ENCODE measurements at regions not wholly inside any gene's neighbourhood (a gene's known extent, or its start where the extent isn't known, plus 50 kb on each side); places are given as distances from the start of the nearest gene placed in this dataset.
A peak's percentile ranks its signal among the peaks of the same experiment; 100 is the strongest.

DNA sequence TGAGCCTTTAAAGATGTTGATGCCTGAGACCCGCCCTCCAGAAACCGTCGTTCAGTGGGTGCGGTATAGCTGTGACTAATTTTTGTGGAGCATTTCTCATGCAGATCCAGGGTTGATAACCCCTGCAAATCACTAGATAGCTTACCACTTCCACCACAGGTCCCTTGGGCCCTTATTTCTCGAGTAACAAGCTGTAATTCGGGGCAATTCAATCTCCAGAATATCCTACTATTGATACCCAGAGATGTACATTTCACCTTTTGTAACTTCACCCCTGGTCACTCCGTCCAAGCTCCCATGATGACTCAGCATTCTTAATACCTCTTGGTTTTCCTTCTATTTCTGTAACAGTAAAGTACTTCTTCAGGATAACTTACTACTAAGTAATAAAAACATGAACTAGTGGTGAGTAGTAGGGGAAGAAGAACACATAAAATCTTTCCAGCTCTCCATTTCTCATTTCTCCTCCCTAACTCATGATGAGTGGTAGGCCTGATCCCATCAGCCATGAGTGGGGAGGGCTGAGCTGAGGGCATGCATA lies 71.9 kb upstream of the UBL3 start:
- no TSS peak for BruUV-seq (replicated peaks)
- TF ChIP-seq, protein P1, sequence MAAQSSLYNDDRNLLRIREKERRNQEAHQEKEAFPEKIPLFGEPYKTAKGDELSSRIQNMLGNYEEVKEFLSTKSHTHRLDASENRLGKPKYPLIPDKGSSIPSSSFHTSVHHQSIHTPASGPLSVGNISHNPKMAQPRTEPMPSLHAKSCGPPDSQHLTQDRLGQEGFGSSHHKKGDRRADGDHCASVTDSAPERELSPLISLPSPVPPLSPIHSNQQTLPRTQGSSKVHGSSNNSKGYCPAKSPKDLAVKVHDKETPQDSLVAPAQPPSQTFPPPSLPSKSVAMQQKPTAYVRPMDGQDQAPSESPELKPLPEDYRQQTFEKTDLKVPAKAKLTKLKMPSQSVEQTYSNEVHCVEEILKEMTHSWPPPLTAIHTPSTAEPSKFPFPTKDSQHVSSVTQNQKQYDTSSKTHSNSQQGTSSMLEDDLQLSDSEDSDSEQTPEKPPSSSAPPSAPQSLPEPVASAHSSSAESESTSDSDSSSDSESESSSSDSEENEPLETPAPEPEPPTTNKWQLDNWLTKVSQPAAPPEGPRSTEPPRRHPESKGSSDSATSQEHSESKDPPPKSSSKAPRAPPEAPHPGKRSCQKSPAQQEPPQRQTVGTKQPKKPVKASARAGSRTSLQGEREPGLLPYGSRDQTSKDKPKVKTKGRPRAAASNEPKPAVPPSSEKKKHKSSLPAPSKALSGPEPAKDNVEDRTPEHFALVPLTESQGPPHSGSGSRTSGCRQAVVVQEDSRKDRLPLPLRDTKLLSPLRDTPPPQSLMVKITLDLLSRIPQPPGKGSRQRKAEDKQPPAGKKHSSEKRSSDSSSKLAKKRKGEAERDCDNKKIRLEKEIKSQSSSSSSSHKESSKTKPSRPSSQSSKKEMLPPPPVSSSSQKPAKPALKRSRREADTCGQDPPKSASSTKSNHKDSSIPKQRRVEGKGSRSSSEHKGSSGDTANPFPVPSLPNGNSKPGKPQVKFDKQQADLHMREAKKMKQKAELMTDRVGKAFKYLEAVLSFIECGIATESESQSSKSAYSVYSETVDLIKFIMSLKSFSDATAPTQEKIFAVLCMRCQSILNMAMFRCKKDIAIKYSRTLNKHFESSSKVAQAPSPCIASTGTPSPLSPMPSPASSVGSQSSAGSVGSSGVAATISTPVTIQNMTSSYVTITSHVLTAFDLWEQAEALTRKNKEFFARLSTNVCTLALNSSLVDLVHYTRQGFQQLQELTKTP (IDR thresholded peaks at IDR 0.05; ENCODE audit: low read depth in 1 of 2, partially characterized antibody in 2 of 2), result no peak
- peak; percentile 87 for TF ChIP-seq MAFK (IDR thresholded peaks at IDR 0.05; ENCODE audit: low read length)
- TF ChIP-seq BACH1 (tag; IDR thresholded peaks at IDR 0.05), result 0 out of 2 replicates have a peak, but pooled peaks have one; percentile 16
- TF ChIP-seq ZNF316 (IDR thresholded peaks at IDR 0.05), result peak; percentile 85
- peak; percentile 56 for TF ChIP-seq NFE2 (IDR thresholded peaks at IDR 0.05; ENCODE audit: low read depth)
- TF ChIP-seq NFE2L1 (tag; IDR thresholded peaks at IDR 0.05; ENCODE audit: borderline replicate concordance, low read depth), result peak; percentile 69
- no peak for TF ChIP-seq GTF2B (IDR thresholded peaks at IDR 0.05; ENCODE audit: extremely low read depth, insufficient read length)
- TF ChIP-seq, protein P2, sequence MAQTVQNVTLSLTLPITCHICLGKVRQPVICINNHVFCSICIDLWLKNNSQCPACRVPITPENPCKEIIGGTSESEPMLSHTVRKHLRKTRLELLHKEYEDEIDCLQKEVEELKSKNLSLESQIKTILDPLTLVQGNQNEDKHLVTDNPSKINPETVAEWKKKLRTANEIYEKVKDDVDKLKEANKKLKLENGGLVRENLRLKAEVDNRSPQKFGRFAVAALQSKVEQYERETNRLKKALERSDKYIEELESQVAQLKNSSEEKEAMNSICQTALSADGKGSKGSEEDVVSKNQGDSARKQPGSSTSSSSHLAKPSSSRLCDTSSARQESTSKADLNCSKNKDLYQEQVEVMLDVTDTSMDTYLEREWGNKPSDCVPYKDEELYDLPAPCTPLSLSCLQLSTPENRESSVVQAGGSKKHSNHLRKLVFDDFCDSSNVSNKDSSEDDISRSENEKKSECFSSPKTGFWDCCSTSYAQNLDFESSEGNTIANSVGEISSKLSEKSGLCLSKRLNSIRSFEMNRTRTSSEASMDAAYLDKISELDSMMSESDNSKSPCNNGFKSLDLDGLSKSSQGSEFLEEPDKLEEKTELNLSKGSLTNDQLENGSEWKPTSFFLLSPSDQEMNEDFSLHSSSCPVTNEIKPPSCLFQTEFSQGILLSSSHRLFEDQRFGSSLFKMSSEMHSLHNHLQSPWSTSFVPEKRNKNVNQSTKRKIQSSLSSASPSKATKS (CRISPR knock-in tag; IDR thresholded peaks at IDR 0.05), result no peak
- TF ChIP-seq PTRF (tag; IDR thresholded peaks at IDR 0.05), result no peak
- TF ChIP-seq HMG20A (CRISPR knock-in tag; conservative IDR thresholded peaks at IDR 0.05), result no peak
- TF ChIP-seq CREM (IDR thresholded peaks at IDR 0.05; ENCODE audit: low read depth), result no peak
- peak; percentile 87 for TF ChIP-seq MAFF (IDR thresholded peaks at IDR 0.05; ENCODE audit: low read length)
- TF ChIP-seq MAFG (tag; conservative IDR thresholded peaks at IDR 0.05), result peak; percentile 92
- TF ChIP-seq SIN3B (IDR thresholded peaks at IDR 0.05; ENCODE audit: low read depth), result no peak
- peak; percentile 69 for TF ChIP-seq C11orf30 (IDR thresholded peaks at IDR 0.05; ENCODE audit: low read depth)
- peak; percentile 29; the same call in 1 of the 2 replicates for TF ChIP-seq FOSL1 (tag; conservative IDR thresholded peaks at IDR 0.05)
- no peak for TF ChIP-seq CBFA2T3 (IDR thresholded peaks at IDR 0.05)
- Histone ChIP-seq H3K9ac (ENCODE audit: insufficient read depth in 1 of 2, low read depth in 2 of 2, low read length in 2 of 2) (no peak overlapping the region), H3K4me3 (no peak overlapping the region), H3K4me1 (replicated peaks in 1 of 2; ENCODE audit: control insufficient read depth in 2 of 2, insufficient read depth in 2 of 2, low read length in 2 of 2) (no peaks in the 10 kb centered on the region; a peak in 2 of 5 replicates), H3K9me1 (ENCODE audit: control insufficient read depth, insufficient read depth, low read length) (no peaks in the 10 kb centered on the region), H3K9me3 (replicated peaks; ENCODE audit: control insufficient read depth, insufficient read depth, low read depth, low read length) (no peaks in the 10 kb centered on the region), H3K27ac (ENCODE audit: extremely low read depth, low read depth, low read length) (no peak overlapping the region), H2AFZ (ENCODE audit: low read depth, low read length) (no peak overlapping the region), H4K20me1 (replicated peaks; ENCODE audit: control insufficient read depth, insufficient read depth, low read length) (no peaks in the 10 kb centered on the region), H3K27me3 (ENCODE audit: control insufficient read depth in 2 of 2, insufficient read depth in 2 of 2, low read length in 2 of 2) (no peaks in the 10 kb centered on the region), H3K79me2 (ENCODE audit: control insufficient read depth, insufficient read depth, low read length) (no peaks in the 10 kb centered on the region), H3K4me2 (ENCODE audit: insufficient read depth, low read length) (no peak overlapping the region), H3K36me3 (ENCODE audit: control insufficient read depth, insufficient read depth, low read length) (no peaks in the 10 kb centered on the region)
- DNase-seq (ENCODE audit: extremely low read depth in 1 of 4, low spot score in 3 of 4), result peak in 2 of 4 experiments; percentile 17 to 20
- ChIA-PET CTCF (ENCODE audit: low intra/inter-chr PET ratio) (no interaction called here), POLR2A (interaction anchor here (1.7 kb wide), 1 partner anchor 10 kb away, joined by 4 read pairs; no protein-coding TSS in a partner anchor)
- no peak for ATAC-seq
- FAIRE-seq, result no peak
- in situ Hi-C loops (cut with MboI) (no loop called here), intact Hi-C loops (cut with micrococcal nuclease) (no loop called here)
- 13% methylated on average over 7 of the region's 7 CpGs for WGBS (ENCODE audit: insufficient coverage, low coverage, missing lambda C conversion rate)
